Brain microvascular endothelial cell (primary cell): ENCODE measurements at regions not wholly inside any gene's neighbourhood (a gene's known extent, or its start where the extent isn't known, plus 50 kb on each side); places are given as distances from the start of the nearest gene placed in this dataset.
"Not testable (repeated sequence)": the region's sequence is repeated elsewhere in the genome, so short reads cannot be mapped to it uniquely, and the experiment has no call there.

ENCODE experiments used
- DNase-seq: peaks from one replicate; pipeline ENCODE4 v3.0.0-alpha.2; 2020
- H3K27ac ChIP-seq: fragments of 250-450 bp; sonication (Bioruptor Pico); 2 replicates; pipeline ENCODE4 v1.5.1; 2020; ENCODE audit warnings: mild to moderate bottlenecking, moderate library complexity
- H3K27me3 ChIP-seq: fragments of 250-450 bp; sonication (Bioruptor Pico); replicated peaks from 2 replicates; pipeline ENCODE4 v1.5.1; 2020; ENCODE audit warnings: mild to moderate bottlenecking
- H3K36me3 ChIP-seq: fragments of 250-450 bp; sonication (Bioruptor Pico); replicated peaks from 2 replicates; pipeline ENCODE4 v1.5.1; 2020; ENCODE audit warnings: mild to moderate bottlenecking
- H3K4me3 ChIP-seq: 2 replicates; pipeline ENCODE4 v1.5.1; 2011; ENCODE audit warnings: low read depth, mild to moderate bottlenecking, control low read depth, low read length, moderate library complexity
- CTCF ChIP-seq: IDR thresholded peaks from 2 replicates; pipeline ENCODE4 v1.5.1; 2011; ENCODE audit warnings: low read depth, mild to moderate bottlenecking, moderate library complexity, low read length, control low read depth, inconsistent platforms; ENCODE audit errors: missing control alignments
- in situ Hi-C: cut with HindIII; loops from 2 replicates; pipeline ENCODE4 v1.10.0; 2017; ENCODE audit warnings: low sequenced_read_pairs, low pct_ligation_motif_present

- H3K4me3 ChIP-seq = no peak overlapping the region
- H3K27me3 ChIP-seq = no peaks in the 10 kb centered on the region
- in situ Hi-C loops = no loop called here
- no peak overlapping the region for H3K27ac ChIP-seq
- no peaks in the 10 kb centered on the region for H3K36me3 ChIP-seq
- no peak for TF ChIP-seq CTCF
- DNase-seq = no peak
These were observed 229.6 kb downstream of the NDUFS4 start for GRCh38 chr5:53790026-53790425.

GRCh38 chr5:53792338-53792737 lies 231.9 kb downstream of the NDUFS4 start:
- Histone ChIP-seq H3K36me3 (no peaks in the 10 kb centered on the region), H3K27ac (no peak overlapping the region), H3K4me3 (no peak overlapping the region), H3K27me3 (no peaks in the 10 kb centered on the region)
- in situ Hi-C loops = no loop called here
- no peak for TF ChIP-seq CTCF
- DNase-seq = no peak

GRCh38 chr5:53799644-53800043 lies 239.2 kb downstream of the NDUFS4 start:
- H3K27me3 ChIP-seq, in situ Hi-C loops, DNase-seq, H3K36me3 ChIP-seq, H3K27ac ChIP-seq, H3K4me3 ChIP-seq: not testable (repeated sequence)

GRCh38 chr5:53808392-53808791 lies 248.0 kb downstream of the NDUFS4 start:
- H3K27me3 ChIP-seq, DNase-seq, H3K4me3 ChIP-seq, in situ Hi-C loops, H3K36me3 ChIP-seq, H3K27ac ChIP-seq: not testable (repeated sequence)

GRCh38 chr5:53814819-53815218 lies 254.4 kb downstream of the NDUFS4 start:
- Histone ChIP-seq H3K27me3 (no peaks in the 10 kb centered on the region), H3K4me3 (no peak overlapping the region), H3K36me3 (no peaks in the 10 kb centered on the region), H3K27ac (no peak overlapping the region)
- no peak for DNase-seq
- in situ Hi-C loops = no loop called here
- no peak for TF ChIP-seq CTCF

GRCh38 chr5:53815471-53815870 lies 255.0 kb downstream of the NDUFS4 start:
- in situ Hi-C loops = no loop called here
- Histone ChIP-seq H3K4me3 (no peak overlapping the region), H3K27me3 (no peaks in the 10 kb centered on the region), H3K27ac (no peak overlapping the region), H3K36me3 (no peaks in the 10 kb centered on the region)
- no peak for TF ChIP-seq CTCF
- no peak for DNase-seq

- in situ Hi-C loops = no loop called here
- no peak for DNase-seq
- no peaks in the 10 kb centered on the region for H3K27me3 ChIP-seq
- no peak overlapping the region for H3K27ac ChIP-seq
- H3K36me3 ChIP-seq = no peaks in the 10 kb centered on the region
- TF ChIP-seq CTCF = no peak
- no peak overlapping the region for H3K4me3 ChIP-seq
These were observed 256.7 kb downstream of the NDUFS4 start for GRCh38 chr5:53817183-53817582.
